WTC11 (cell line): ENCODE measurements at regions not wholly inside any gene's neighbourhood (a gene's known extent, or its start where the extent isn't known, plus 50 kb on each side); places are given as distances from the start of the nearest gene placed in this dataset.

Source experiments
- ATAC-seq: fragments of 200-7000 bp; cut with Tn5 transposase; 2 replicates; pipeline ENCODE4 v1.10.0; 2021; ENCODE audit warnings: mild to moderate bottlenecking, moderate library complexity
- CTCF ChIA-PET: fragments of 300-600 bp; sonication (Branson Sonifier 250); formaldehyde crosslinking; loops from one replicate; lab custom pipeline; 2021; ENCODE audit warnings: antibody characterized with exemption; lab: Charles Lee
- POLR2A ChIA-PET: fragments of 350-600 bp; sonication (Branson Sonifier 250); formaldehyde crosslinking; loops from one replicate; lab custom pipeline; 2021; ENCODE audit warnings: antibody characterized with exemption; lab: Charles Lee
- DNase-seq: peaks from one replicate; pipeline ENCODE4 v3.0.0; 2021; ENCODE audit warnings: low spot score
- H3K27ac Mint-ChIP-seq: 2 replicates; pipeline ENCODE4 v1.8.0; 2021; ENCODE audit warnings: mixed read lengths
- H3K27me3 Mint-ChIP-seq: 2 replicates; pipeline ENCODE4 v1.8.0; 2021; ENCODE audit warnings: low read depth, mild to moderate bottlenecking, moderate library complexity, mixed read lengths
- H3K36me3 Mint-ChIP-seq: 2 replicates; pipeline ENCODE4 v1.8.0; 2021; ENCODE audit warnings: mixed read lengths
- H3K4me1 Mint-ChIP-seq: 2 replicates; pipeline ENCODE4 v1.8.0; 2022; ENCODE audit warnings: mixed read lengths
- H3K4me3 Mint-ChIP-seq: 2 replicates; pipeline ENCODE4 v1.8.0; 2021; ENCODE audit warnings: mild to moderate bottlenecking, moderate library complexity, mixed read lengths
- H3K9me3 Mint-ChIP-seq: 2 replicates; pipeline ENCODE4 v1.8.0; 2021; ENCODE audit warnings: mixed read lengths
- AR ChIP-seq: fragments of 250-450 bp; sonication (Bioruptor Pico); IDR thresholded peaks from 2 replicates; pipeline ENCODE4 v1.9.0; 2021; ENCODE audit warnings: mild to moderate bottlenecking
- ATF1 ChIP-seq: sonication (generic); formaldehyde crosslinking; IDR thresholded peaks from 2 replicates; pipeline ENCODE4 v1.8.1; 2023; ENCODE audit warnings: mild to moderate bottlenecking, moderate library complexity, missing genetic modification reagents
- FOXJ3 ChIP-seq: sonication (generic); formaldehyde crosslinking; IDR thresholded peaks from 2 replicates; pipeline ENCODE4 v1.9.0; 2021; ENCODE audit warnings: missing genetic modification reagents, mild to moderate bottlenecking, borderline replicate concordance
- GRHL2 ChIP-seq: fragments of 250-450 bp; sonication (Bioruptor Pico); IDR thresholded peaks from 2 replicates; pipeline ENCODE4 v1.8.0; 2022; ENCODE audit warnings: mild to moderate bottlenecking, moderate library complexity; ENCODE audit not compliant: insufficient replicate concordance, severe bottlenecking
- GTF2I ChIP-seq: fragments of 250-450 bp; sonication (Bioruptor Pico); conservative IDR thresholded peaks from 2 replicates; pipeline ENCODE4 v1.4.0; 2021; ENCODE audit warnings: mild to moderate bottlenecking
- HMGA2 ChIP-seq: fragments of 250-450 bp; sonication (Bioruptor Pico); IDR thresholded peaks from 2 replicates; pipeline ENCODE4 v1.4.0; 2021; ENCODE audit warnings: mild to moderate bottlenecking, moderate library complexity
- JUN ChIP-seq: sonication (generic); formaldehyde crosslinking; IDR thresholded peaks from 2 replicates; pipeline ENCODE4 v1.8.0; 2023; ENCODE audit warnings: mild to moderate bottlenecking, missing genetic modification reagents
- MXD4 ChIP-seq: fragments of 250-450 bp; sonication (Bioruptor Pico); IDR thresholded peaks from 2 replicates; pipeline ENCODE4 v1.8.0; 2021; ENCODE audit warnings: mild to moderate bottlenecking, moderate library complexity, borderline replicate concordance
- NFE2L1 ChIP-seq: sonication (generic); formaldehyde crosslinking; IDR thresholded peaks from 2 replicates; pipeline ENCODE4 v1.8.1; 2023; ENCODE audit warnings: missing genetic modification reagents
- NFYB ChIP-seq: sonication (generic); formaldehyde crosslinking; conservative IDR thresholded peaks from 2 replicates; pipeline ENCODE4 v1.8.0; 2022; ENCODE audit warnings: low read depth, missing genetic modification reagents
- SOX15 ChIP-seq: fragments of 250-450 bp; sonication (Bioruptor Pico); IDR thresholded peaks from 2 replicates; pipeline ENCODE4 v1.9.0; 2021; ENCODE audit warnings: mild to moderate bottlenecking
- SP1 ChIP-seq: sonication (generic); formaldehyde crosslinking; conservative IDR thresholded peaks from 2 replicates; pipeline ENCODE4 v1.8.1; 2022; ENCODE audit warnings: missing genetic modification reagents
- USF1 ChIP-seq: sonication (generic); formaldehyde crosslinking; IDR thresholded peaks from 2 replicates; pipeline ENCODE4 v1.8.0; 2022; ENCODE audit warnings: mild to moderate bottlenecking, missing genetic modification reagents
- ZNF121 ChIP-seq: sonication (generic); formaldehyde crosslinking; IDR thresholded peaks from 2 replicates; pipeline ENCODE4 v1.8.0; 2023; ENCODE audit warnings: missing genetic modification reagents
- ZSCAN18 ChIP-seq: fragments of 250-450 bp; sonication (Bioruptor Pico); IDR thresholded peaks from 2 replicates; pipeline ENCODE4 v2.1.2; 2022; ENCODE audit warnings: mild to moderate bottlenecking, moderate library complexity
- TF ChIP-seq, protein P1 (sequence below): sonication (generic); formaldehyde crosslinking; IDR thresholded peaks from 2 replicates; pipeline ENCODE4 v1.8.0; 2023; ENCODE audit warnings: mild to moderate bottlenecking, missing genetic modification reagents
- TF ChIP-seq, protein P2 (sequence below): sonication (generic); formaldehyde crosslinking; IDR thresholded peaks from 2 replicates; pipeline ENCODE4 v1.8.1; 2022; ENCODE audit warnings: low read depth, mild to moderate bottlenecking, moderate library complexity, missing genetic modification reagents, borderline replicate concordance
- TF ChIP-seq, protein P3 (sequence below): fragments of 250-450 bp; sonication (Bioruptor Pico); IDR thresholded peaks from 2 replicates; pipeline ENCODE4 v1.9.0; 2021; ENCODE audit warnings: mild to moderate bottlenecking, borderline replicate concordance
- TF ChIP-seq, protein P4 (sequence below): sonication (generic); formaldehyde crosslinking; conservative IDR thresholded peaks from 2 replicates; pipeline ENCODE4 v1.8.1; 2022; ENCODE audit warnings: mild to moderate bottlenecking, missing genetic modification reagents

DNA sequence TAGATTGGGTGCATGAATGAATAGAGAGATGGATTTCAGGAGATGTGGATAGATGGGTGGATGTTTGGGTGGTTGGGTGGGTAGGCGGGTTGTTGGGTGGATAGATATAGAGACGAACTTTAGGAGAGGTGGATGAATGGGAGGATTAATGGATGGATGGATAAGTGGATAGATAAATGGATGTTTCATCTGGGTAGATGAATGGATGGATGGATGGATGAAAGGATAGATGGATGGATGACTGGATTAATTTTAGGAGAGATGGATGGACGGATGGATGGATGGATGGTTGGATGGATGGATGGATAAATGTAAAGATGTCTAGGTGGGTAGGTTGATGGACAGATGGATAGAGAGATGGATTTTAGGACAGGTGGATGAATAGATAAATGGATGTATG, 511.3 kb downstream of the MIAT start (continued):
- no peak for TF ChIP-seq ZSCAN18 (CRISPR knock-in tag)

DNA sequence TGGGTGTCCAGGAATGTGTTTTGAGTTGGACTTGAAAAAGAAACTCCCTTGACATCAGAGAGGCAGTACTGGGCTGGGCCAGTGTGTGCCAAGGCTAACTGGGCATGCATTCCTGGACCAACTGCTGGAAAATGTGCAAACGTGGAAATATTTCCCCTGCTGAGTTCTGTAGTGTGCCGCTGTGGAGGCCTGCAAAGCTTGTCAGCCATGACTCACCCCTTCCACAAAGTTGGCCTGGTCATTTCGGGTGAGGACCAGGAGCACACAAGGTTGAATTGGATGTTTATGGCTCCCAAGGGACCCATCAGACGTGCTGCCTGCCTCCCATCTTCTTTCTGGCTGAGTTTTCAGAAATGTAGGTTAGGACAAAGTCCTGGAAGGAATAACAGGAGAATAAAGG, 513.1 kb downstream of the MIAT start:
- POLR2A ChIA-PET: no interaction called here
- CTCF ChIA-PET: no interaction called here
- Mint-ChIP-seq H3K27ac (no peak overlapping the region), H3K4me3 (no peak overlapping the region), H3K27me3 (peaks cover 3% of the 10 kb centered on the region; the same call in 1 of the 2 replicates), H3K4me1 (peaks cover 25% of the 10 kb centered on the region), H3K36me3 (no peaks in the 10 kb centered on the region), H3K9me3 (no peaks in the 10 kb centered on the region)
- ATAC-seq (no peak), DNase-seq (no peak)
- TF ChIP-seq SOX15 (no peak), FOXJ3 (no peak), ZNF121 (CRISPR knock-in tag) (no peak), MXD4 (CRISPR knock-in tag) (no peak), GTF2I (CRISPR knock-in tag) (no peak)
- TF ChIP-seq, protein P1, sequence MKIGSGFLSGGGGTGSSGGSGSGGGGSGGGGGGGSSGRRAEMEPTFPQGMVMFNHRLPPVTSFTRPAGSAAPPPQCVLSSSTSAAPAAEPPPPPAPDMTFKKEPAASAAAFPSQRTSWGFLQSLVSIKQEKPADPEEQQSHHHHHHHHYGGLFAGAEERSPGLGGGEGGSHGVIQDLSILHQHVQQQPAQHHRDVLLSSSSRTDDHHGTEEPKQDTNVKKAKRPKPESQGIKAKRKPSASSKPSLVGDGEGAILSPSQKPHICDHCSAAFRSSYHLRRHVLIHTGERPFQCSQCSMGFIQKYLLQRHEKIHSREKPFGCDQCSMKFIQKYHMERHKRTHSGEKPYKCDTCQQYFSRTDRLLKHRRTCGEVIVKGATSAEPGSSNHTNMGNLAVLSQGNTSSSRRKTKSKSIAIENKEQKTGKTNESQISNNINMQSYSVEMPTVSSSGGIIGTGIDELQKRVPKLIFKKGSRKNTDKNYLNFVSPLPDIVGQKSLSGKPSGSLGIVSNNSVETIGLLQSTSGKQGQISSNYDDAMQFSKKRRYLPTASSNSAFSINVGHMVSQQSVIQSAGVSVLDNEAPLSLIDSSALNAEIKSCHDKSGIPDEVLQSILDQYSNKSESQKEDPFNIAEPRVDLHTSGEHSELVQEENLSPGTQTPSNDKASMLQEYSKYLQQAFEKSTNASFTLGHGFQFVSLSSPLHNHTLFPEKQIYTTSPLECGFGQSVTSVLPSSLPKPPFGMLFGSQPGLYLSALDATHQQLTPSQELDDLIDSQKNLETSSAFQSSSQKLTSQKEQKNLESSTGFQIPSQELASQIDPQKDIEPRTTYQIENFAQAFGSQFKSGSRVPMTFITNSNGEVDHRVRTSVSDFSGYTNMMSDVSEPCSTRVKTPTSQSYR: no peak

- ChIA-PET CTCF (no interaction called here), POLR2A (no interaction called here)
- TF ChIP-seq FOXJ3 (no peak), ZSCAN18 (CRISPR knock-in tag) (no peak), ATF1 (CRISPR knock-in tag) (no peak), AR (no peak), HMGA2 (CRISPR knock-in tag) (no peak), NFE2L1 (no peak), USF1 (CRISPR knock-in tag) (no peak), NFYB (CRISPR knock-in tag) (no peak), GRHL2 (CRISPR knock-in tag) (no peak), SP1 (CRISPR knock-in tag) (no peak), JUN (CRISPR knock-in tag) (no peak)
- TF ChIP-seq, protein P2, sequence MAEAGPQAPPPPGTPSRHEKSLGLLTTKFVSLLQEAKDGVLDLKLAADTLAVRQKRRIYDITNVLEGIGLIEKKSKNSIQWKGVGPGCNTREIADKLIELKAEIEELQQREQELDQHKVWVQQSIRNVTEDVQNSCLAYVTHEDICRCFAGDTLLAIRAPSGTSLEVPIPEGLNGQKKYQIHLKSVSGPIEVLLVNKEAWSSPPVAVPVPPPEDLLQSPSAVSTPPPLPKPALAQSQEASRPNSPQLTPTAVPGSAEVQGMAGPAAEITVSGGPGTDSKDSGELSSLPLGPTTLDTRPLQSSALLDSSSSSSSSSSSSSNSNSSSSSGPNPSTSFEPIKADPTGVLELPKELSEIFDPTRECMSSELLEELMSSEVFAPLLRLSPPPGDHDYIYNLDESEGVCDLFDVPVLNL (CRISPR knock-in tag): no peak
- TF ChIP-seq, protein P3, sequence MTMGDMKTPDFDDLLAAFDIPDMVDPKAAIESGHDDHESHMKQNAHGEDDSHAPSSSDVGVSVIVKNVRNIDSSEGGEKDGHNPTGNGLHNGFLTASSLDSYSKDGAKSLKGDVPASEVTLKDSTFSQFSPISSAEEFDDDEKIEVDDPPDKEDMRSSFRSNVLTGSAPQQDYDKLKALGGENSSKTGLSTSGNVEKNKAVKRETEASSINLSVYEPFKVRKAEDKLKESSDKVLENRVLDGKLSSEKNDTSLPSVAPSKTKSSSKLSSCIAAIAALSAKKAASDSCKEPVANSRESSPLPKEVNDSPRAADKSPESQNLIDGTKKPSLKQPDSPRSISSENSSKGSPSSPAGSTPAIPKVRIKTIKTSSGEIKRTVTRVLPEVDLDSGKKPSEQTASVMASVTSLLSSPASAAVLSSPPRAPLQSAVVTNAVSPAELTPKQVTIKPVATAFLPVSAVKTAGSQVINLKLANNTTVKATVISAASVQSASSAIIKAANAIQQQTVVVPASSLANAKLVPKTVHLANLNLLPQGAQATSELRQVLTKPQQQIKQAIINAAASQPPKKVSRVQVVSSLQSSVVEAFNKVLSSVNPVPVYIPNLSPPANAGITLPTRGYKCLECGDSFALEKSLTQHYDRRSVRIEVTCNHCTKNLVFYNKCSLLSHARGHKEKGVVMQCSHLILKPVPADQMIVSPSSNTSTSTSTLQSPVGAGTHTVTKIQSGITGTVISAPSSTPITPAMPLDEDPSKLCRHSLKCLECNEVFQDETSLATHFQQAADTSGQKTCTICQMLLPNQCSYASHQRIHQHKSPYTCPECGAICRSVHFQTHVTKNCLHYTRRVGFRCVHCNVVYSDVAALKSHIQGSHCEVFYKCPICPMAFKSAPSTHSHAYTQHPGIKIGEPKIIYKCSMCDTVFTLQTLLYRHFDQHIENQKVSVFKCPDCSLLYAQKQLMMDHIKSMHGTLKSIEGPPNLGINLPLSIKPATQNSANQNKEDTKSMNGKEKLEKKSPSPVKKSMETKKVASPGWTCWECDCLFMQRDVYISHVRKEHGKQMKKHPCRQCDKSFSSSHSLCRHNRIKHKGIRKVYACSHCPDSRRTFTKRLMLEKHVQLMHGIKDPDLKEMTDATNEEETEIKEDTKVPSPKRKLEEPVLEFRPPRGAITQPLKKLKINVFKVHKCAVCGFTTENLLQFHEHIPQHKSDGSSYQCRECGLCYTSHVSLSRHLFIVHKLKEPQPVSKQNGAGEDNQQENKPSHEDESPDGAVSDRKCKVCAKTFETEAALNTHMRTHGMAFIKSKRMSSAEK: no peak
- TF ChIP-seq, protein P4, sequence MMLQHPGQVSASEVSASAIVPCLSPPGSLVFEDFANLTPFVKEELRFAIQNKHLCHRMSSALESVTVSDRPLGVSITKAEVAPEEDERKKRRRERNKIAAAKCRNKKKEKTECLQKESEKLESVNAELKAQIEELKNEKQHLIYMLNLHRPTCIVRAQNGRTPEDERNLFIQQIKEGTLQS (CRISPR knock-in tag): no peak
Observed at GRCh38 chr22:27171212-27171611, 513.8 kb downstream of the MIAT start.

More at GRCh38 chr22:27171212-27171611, 513.8 kb downstream of the MIAT start:
- no peaks in the 10 kb centered on the region for H3K36me3 Mint-ChIP-seq
- no peak overlapping the region for H3K27ac Mint-ChIP-seq
- H3K9me3 Mint-ChIP-seq: no peaks in the 10 kb centered on the region
- DNase-seq (no peak), ATAC-seq (no peak)
- no peak overlapping the region for H3K4me3 Mint-ChIP-seq
- H3K4me1 Mint-ChIP-seq: peaks cover 32% of the 10 kb centered on the region
- H3K27me3 Mint-ChIP-seq: peaks cover 3% of the 10 kb centered on the region; the same call in 1 of the 2 replicates
